H1 (cell line): ENCODE measurements at regions not wholly inside any gene's neighbourhood (a gene's known extent, or its start where the extent isn't known, plus 50 kb on each side); places are given as distances from the start of the nearest gene placed in this dataset.

ENCODE experiments used
- CREB1 ChIP-seq: IDR thresholded peaks from 2 replicates; pipeline ENCODE4 v1.6.1; 2012; ENCODE audit warnings: inconsistent platforms
- E2F6 ChIP-seq: IDR thresholded peaks from 2 replicates; pipeline ENCODE4 v1.6.1; 2012; ENCODE audit warnings: inconsistent platforms
- EGR1 ChIP-seq: IDR thresholded peaks from 2 replicates; pipeline ENCODE4 v1.6.1; 2011; ENCODE audit warnings: low read depth, low read length, borderline replicate concordance
- EZH2 ChIP-seq: fragments of 200-600 bp; sonication (generic); IDR thresholded peaks from 2 replicates; pipeline ENCODE4 v1.7.1; 2012; ENCODE audit warnings: low read depth, mild to moderate bottlenecking, moderate library complexity, low read length, inconsistent platforms; ENCODE audit not compliant: severe bottlenecking
- KDM1A ChIP-seq: fragments of 200-600, 300-600 bp; sonication (generic); IDR thresholded peaks from 2 replicates; pipeline ENCODE4 v1.7.1; 2016; ENCODE audit warnings: mild to moderate bottlenecking, low read length, borderline replicate concordance
- PHF8 ChIP-seq: fragments of 200-600 bp; sonication (generic); conservative IDR thresholded peaks from 2 replicates; pipeline ENCODE4 v1.7.1; 2012; ENCODE audit warnings: low read depth, mild to moderate bottlenecking, inconsistent platforms, low read length, moderate library complexity
- RNF2 ChIP-seq: fragments of 200-900, 300-1000 bp; sonication (generic); IDR thresholded peaks from 2 replicates; pipeline ENCODE4 v1.7.1; 2016; ENCODE audit warnings: borderline replicate concordance, low read depth, mild to moderate bottlenecking, antibody characterized with exemption, low read length; ENCODE audit not compliant: poor library complexity, severe bottlenecking; ENCODE audit errors: missing control alignments
- SIRT6 ChIP-seq: IDR thresholded peaks from one replicate; pipeline ENCODE4 v1.7.1; 2012; ENCODE audit warnings: low read length, inconsistent platforms
- SRF ChIP-seq: IDR thresholded peaks from 2 replicates; pipeline ENCODE4 v1.6.1; 2011; ENCODE audit warnings: mild to moderate bottlenecking, low read depth, low read length, moderate library complexity
- USF2 ChIP-seq: IDR thresholded peaks from 2 replicates; pipeline ENCODE4 v1.6.1; 2011; ENCODE audit warnings: low read length, improper control_type of control experiment

GRCh38 chr19:28583242-28583641, 629.7 kb downstream of the UQCRFS1 start (continued):
- no peak for TF ChIP-seq RNF2
- no peak for TF ChIP-seq PHF8
- TF ChIP-seq EZH2: no peak
- no peak for TF ChIP-seq EGR1
- no peak for TF ChIP-seq CREB1
- TF ChIP-seq SRF: no peak
- no peak for TF ChIP-seq SIRT6
- no peak for TF ChIP-seq E2F6
- TF ChIP-seq KDM1A: no peak
- TF ChIP-seq USF2: no peak
